HG03439 (cell line): ENCODE measurements at regions not wholly inside any gene's neighbourhood (a gene's known extent, or its start where the extent isn't known, plus 50 kb on each side); places are given as distances from the start of the nearest gene placed in this dataset.

ENCODE experiments used
- ATAC-seq: cut with Tn5 transposase; IDR thresholded peaks from one replicate; pipeline ENCODE4 v1.9.1; 2021; ENCODE audit warnings: mild to moderate bottlenecking, moderate library complexity; ENCODE audit not compliant: unreplicated experiment

- no peak for ATAC-seq
These were observed 236.4 kb upstream of the TMEM72 start for GRCh38 chr10:44674536-44675386.

DNA sequence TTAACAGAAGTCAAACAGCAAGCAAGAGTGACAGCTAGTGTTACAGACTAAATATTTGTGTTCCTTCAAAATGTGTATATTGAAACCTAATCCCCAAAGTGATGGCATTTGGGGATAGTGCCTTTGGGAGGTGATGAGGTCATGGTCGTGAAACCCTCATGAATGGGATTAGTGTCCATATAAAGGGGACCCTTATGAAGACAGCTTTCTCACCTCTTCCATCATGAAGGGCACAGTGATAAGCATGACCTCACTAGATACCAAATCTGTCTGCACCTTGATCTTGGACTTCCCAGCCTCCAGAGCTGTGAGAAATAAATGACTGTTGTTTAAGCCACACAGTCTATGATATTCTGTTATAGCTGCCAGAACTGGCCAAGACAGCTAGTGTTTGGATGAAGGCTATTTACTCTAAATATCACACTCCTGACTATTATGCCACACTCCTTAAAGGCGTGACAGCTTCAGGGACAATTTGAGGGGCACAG, 235.7 kb upstream of the TMEM72 start:
- ATAC-seq: no peak

- no peak for ATAC-seq
These were observed 230.4 kb upstream of the TMEM72 start for GRCh38 chr10:44680764-44681163.

DNA sequence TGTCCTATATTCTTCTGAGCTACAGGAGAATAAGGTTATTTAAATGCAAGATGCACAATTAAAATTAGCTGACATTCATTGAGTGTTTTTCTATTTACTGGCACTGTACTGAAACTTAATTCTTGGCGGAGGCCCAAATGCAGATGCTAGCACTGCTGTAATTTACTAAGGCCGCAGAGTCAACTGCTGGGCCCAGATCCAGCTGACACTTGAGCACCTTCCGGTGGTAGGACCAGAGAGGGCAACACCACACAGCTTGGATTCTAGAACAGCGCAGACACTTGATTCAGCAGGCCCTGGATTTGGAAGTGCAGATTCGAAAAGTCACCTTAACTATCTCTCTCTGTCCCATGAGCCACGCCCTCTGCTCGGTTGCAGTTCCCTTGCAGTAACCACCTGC, 228.6 kb upstream of the TMEM72 start:
- no peak for ATAC-seq

GRCh38 chr10:44684661-44685060, 226.5 kb upstream of the TMEM72 start:
- no peak for ATAC-seq

DNA sequence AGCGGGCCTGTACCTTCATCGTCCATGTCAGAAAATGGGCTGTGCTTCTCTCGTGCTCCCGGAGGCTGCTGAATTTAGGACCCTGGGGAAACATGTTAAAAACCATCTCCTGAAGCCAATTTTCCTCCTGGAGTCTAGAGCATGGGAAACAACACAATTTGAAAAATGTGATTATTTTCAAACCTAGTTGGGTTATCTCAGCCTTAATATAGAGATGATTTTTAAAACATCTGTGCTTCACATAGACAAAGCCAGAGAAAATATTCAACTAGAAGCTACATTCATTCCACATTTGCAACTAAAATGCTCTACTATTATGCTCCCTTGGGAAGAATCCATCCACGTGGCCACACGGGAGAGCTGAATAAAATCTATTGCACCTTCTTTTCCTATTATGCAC, 225.9 kb upstream of the TMEM72 start:
- no peak for ATAC-seq

DNA sequence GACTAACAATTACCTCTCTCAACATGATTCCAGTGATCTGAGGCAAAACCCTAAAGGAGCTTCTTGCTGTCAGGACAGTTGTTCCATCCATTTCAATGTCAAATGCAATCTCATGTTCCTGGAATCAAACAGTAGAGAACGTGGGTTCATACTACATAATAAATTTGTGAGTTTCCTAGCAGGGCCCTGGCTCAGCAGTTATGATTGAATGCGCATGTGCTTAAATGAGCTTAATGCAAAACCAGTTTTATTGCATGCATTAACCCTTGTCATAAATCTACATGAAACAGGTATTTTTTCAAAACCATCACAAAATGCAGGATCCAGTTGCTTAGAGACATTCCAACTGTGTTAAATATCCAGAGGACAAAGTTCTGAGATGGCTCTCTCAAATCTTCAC, 225.4 kb upstream of the TMEM72 start:
- ATAC-seq: no peak

- ATAC-seq: no peak
These were observed 221.8 kb upstream of the TMEM72 start for GRCh38 chr10:44689368-44689767.

GRCh38 chr10:44696496-44696895, 214.6 kb upstream of the TMEM72 start:
- no peak for ATAC-seq

- ATAC-seq: no peak
These were observed 214.0 kb upstream of the TMEM72 start for GRCh38 chr10:44697116-44697515.

DNA sequence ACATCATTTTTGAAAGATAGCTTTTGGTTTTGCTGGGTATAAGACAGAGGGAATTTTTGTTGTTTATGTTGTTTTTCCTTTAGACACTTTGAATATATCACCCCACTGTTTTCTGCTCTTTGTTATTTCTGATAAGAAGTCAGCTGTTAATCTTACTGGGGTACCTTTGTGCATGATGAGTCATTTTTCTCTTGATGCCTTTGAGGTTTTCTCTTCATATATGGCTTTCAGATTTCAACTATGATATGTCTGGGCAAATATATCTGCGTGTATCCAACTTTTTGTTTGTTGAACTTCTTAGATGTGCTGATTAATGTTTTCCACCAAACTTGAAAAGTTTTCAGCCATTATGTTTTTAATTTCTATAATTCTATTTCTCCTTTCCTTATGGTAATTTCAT, 208.6 kb upstream of the TMEM72 start:
- ATAC-seq: no peak

- ATAC-seq: no peak
These were observed 207.6 kb upstream of the TMEM72 start for GRCh38 chr10:44703241-44704155.

GRCh38 chr10:44704616-44705015, 206.5 kb upstream of the TMEM72 start:
- ATAC-seq: no peak

DNA sequence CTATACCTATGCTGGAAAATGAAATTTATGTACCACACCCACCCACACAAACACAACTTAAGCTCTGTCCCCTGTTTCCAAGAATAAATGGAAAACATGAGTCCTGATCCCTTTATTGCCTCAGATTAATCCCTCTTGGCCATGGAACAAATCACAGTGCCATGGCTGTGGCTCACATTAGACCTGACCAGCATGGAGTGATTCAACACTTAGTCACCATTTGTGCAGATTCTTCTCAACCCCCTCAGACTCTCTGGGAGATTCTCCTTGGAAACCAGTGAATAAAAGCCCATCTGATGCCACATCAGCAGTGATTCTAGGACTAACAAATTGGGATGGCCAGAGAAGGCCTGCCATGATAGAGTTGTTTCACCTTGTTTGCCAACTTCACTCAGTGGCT, 204.4 kb upstream of the TMEM72 start:
- ATAC-seq: no peak

DNA sequence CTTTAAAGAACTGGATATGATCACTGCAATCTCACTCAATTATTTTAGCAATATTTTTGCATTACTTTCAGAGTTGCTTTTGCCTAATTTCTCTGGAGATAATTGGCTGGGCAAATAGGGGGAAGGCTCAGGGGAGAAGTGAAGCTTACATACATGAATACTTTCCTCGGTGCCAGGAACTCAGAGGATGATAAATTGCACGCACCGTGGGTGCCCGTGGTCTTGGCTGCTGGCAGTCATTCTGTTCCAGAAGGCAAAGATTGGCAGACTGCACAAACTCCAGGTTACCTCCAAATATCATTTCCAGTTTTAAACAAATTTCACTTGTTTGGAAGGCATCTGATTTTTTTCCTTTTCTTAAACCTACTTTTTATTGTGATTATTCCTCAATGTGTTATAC, 197.8 kb upstream of the TMEM72 start:
- no peak for ATAC-seq

DNA sequence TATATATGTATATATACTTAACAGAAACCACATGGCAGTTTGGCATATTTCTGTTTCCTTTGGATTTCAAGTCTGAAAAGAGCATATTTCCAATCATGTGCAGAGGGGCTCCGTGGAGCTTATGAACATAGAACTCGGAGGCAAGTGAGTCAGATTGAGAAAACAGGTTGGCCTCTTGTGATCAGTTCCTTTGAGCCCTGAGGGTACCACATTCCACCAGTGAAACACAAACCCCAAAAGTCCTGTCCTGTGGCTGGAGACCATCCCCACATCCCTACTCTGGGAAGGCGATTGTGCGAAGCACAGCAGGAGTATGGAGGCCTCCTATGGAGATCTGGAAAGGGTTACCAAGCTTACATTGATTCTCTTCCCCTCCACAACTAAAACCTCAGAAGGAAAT, 196.7 kb upstream of the TMEM72 start:
- ATAC-seq: no peak

GRCh38 chr10:44715136-44715535, 196.0 kb upstream of the TMEM72 start:
- ATAC-seq: no peak

DNA sequence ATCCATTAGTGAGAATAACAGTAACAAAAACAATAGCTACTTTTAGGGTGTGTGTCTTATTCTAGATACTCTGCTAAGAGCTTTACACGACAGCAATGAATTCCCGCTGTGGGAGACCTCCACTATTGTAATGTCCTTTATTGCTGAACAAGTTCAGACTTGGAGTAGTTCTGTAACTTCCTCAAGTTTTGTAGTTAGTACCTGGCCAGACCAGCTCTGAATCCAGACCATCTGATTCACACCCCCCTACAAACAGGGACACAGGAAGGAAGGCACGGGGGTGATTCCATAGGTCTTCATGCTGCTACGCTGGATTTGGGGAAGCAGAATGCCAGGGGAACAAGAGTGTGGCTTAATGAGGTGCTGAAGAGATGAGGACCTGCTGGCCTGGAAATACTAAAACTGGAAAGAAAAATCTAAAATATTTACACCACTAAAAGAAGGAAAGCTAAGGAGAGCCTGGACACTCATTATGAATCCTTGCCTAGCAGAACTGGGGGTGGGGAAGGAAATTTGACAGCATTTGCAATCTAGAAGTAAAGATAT, 194.6 kb upstream of the TMEM72 start:
- ATAC-seq: no peak

- ATAC-seq: no peak
These were observed 188.1 kb upstream of the TMEM72 start for GRCh38 chr10:44723082-44723481.

DNA sequence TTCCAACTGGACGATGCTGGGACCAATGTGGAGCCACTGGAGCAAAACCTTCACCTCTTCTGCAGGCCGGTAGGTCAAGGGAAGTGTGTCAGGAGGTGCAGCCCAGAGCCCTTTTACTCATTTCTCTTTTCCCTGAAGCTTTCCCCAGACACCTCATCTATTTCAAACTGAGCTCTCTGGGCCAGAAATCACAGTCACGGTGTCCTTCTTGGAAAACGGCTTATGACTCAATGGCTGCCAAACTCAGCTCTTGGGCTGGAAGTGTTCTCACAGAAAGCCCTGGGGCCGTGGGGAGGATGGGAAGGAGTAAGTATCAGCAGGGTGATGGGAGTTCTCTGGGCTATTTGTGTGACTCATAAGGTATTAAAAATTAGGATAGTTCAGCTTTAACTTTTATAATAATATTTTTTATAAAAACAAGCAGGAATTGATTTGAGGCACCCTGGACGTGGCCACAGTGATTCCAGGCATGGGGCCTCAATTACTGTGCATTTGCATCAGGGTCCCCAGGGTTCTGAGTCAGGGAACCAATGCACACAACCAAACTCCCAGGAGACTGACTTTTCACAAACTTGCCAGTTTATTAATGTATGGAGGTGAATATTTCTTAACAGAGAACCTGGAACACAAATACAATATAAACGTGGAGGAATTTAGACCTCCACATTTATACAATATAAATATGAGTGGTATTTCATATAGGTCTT, 187.4 kb upstream of the TMEM72 start:
- no peak for ATAC-seq
